H1 (cell line): ENCODE measurements at regions not wholly inside any gene's neighbourhood (a gene's known extent, or its start where the extent isn't known, plus 50 kb on each side); places are given as distances from the start of the nearest gene placed in this dataset.

Experiments
- CTCF ChIA-PET: fragments of 300-600 bp; sonication (Branson Sonifier 250); formaldehyde crosslinking; loops from one replicate; lab custom pipeline; 2021; ENCODE audit not compliant: partially characterized antibody; lab: Charles Lee
- POLR2A ChIA-PET: fragments of 300-600 bp; sonication (Branson Sonifier 250); formaldehyde crosslinking; loops from one replicate; lab custom pipeline; 2021; ENCODE audit warnings: inconsistent platforms; ENCODE audit not compliant: partially characterized antibody; lab: Charles Lee
- DNase-seq, 2 experiments: peaks; one replicate each; pipeline versions ENCODE4 v3.0.0 to v3.0.0-alpha.2; 2010 to 2022; ENCODE audit warnings: low spot score in 2 of 2, low read depth in 1 of 2, mixed read lengths in 1 of 2
- FAIRE-seq: peaks from 2 replicates; lab custom pipeline; 2011; peaks lifted over from hg19 to GRCh38; lab: Jason Lieb, UNC
- H2AFZ ChIP-seq: 2 replicates; pipeline ENCODE4 v1.8.1; 2012; ENCODE audit warnings: low read length, inconsistent platforms
- H2AK5ac ChIP-seq: 2 replicates; pipeline ENCODE4 v1.6.1; 2013; ENCODE audit warnings: low read depth, low read length
- H2BK120ac ChIP-seq: replicated peaks from 2 replicates; pipeline ENCODE3; 2013; ENCODE audit warnings: low read depth, low read length, inconsistent platforms
- H2BK12ac ChIP-seq: 2 replicates; pipeline ENCODE4 v1.6.1; 2013; ENCODE audit warnings: low read depth, low read length
- H2BK15ac ChIP-seq: 2 replicates; pipeline ENCODE4 v1.6.1; 2013; ENCODE audit warnings: low read length
- H2BK20ac ChIP-seq: 2 replicates; pipeline ENCODE4 v1.6.1; 2013; ENCODE audit warnings: low read length
- H2BK5ac ChIP-seq: 2 replicates; pipeline ENCODE4 v1.6.1; 2013; ENCODE audit warnings: low read depth, low read length
- H3K14ac ChIP-seq: 2 replicates; pipeline ENCODE4 v1.6.1; 2013; ENCODE audit warnings: inconsistent platforms; ENCODE audit not compliant: insufficient read length
- H3K18ac ChIP-seq: 2 replicates; pipeline ENCODE4 v1.6.1; 2013; ENCODE audit warnings: low read length; ENCODE audit errors: extremely low read depth
- H3K23ac ChIP-seq: 2 replicates; pipeline ENCODE4 v1.6.1; 2013; ENCODE audit warnings: inconsistent platforms; ENCODE audit not compliant: insufficient read length
- H3K23me2 ChIP-seq: 2 replicates; pipeline ENCODE4 v1.6.1; 2013; ENCODE audit warnings: low read depth, low read length
- H3K27ac ChIP-seq: 2 replicates; pipeline ENCODE4 v1.6.1; 2011; ENCODE audit warnings: low read depth, low read length, inconsistent platforms
- H3K27me3 ChIP-seq, 4 experiments: replicated peaks in 1 of 4; 1 replicate in 1 of 4; 2 replicates in 3 of 4; pipeline versions ENCODE4 v1.6.1 to v1.8.1; 2011 to 2013; ENCODE audit warnings: low read length in 3 of 4, mild to moderate bottlenecking in 3 of 4, inconsistent platforms in 2 of 4, mixed read lengths in 2 of 4, moderate library complexity in 1 of 4; ENCODE audit not compliant: control insufficient read depth in 3 of 4, insufficient read depth in 3 of 4; ENCODE audit errors: extremely low read depth in 1 of 4
- H3K36me3 ChIP-seq, 4 experiments: 2 replicates each; pipeline versions ENCODE4 v1.6.1 to v1.8.1; 2011 to 2013; ENCODE audit warnings: mild to moderate bottlenecking in 4 of 4, low read length in 3 of 4, moderate library complexity in 2 of 4, control low read depth in 1 of 4, inconsistent platforms in 1 of 4; ENCODE audit not compliant: insufficient read depth in 4 of 4, control insufficient read depth in 2 of 4
- H3K4ac ChIP-seq: replicated peaks from 2 replicates; pipeline ENCODE3; 2013; ENCODE audit warnings: low read length, low read depth, mixed read lengths, inconsistent platforms; ENCODE audit not compliant: insufficient read length
- H3K4me1 ChIP-seq, 4 experiments: replicated peaks in 1 of 4; 1 replicate in 1 of 4; 2 replicates in 3 of 4; pipeline versions ENCODE4 v1.6.1 to v1.8.1; 2011 to 2013; ENCODE audit warnings: low read length in 3 of 4, inconsistent platforms in 2 of 4, mixed read lengths in 1 of 4; ENCODE audit not compliant: insufficient read depth in 4 of 4, control insufficient read depth in 3 of 4
- H3K4me2 ChIP-seq, 2 experiments: 2 replicates each; pipeline versions ENCODE4 v1.6.1 to v1.8.1; 2011 to 2013; ENCODE audit warnings: low read depth in 2 of 2, low read length in 2 of 2, control low read depth in 1 of 2, inconsistent platforms in 1 of 2, mild to moderate bottlenecking in 1 of 2; ENCODE audit not compliant: insufficient read depth in 1 of 2
- H3K4me3 ChIP-seq, 4 experiments: fragments of 200-600, 300-600 bp in 1 of 4; sonication (generic), shearing (Covaris generic), sonication (Bioruptor Twin) in 1 of 4; 2 replicates each; pipeline versions ENCODE4 v1.5.1 to v1.8.1; 2011 to 2016; ENCODE audit warnings: low read length in 4 of 4, low read depth in 3 of 4, control low read depth in 2 of 4, inconsistent platforms in 2 of 4, mild to moderate bottlenecking in 2 of 4, mixed read lengths in 1 of 4, moderate library complexity in 1 of 4; ENCODE audit not compliant: insufficient read depth in 2 of 4; ENCODE audit errors: extremely low read depth in 1 of 4
- H3K56ac ChIP-seq: replicated peaks from 2 replicates; pipeline ENCODE3; 2013; ENCODE audit warnings: low read depth, mild to moderate bottlenecking, mixed read lengths, low read length, inconsistent platforms; ENCODE audit not compliant: insufficient read length
- H3K79me1 ChIP-seq: 2 replicates; pipeline ENCODE4 v1.6.1; 2013; ENCODE audit warnings: low read depth, low read length, control low read depth
- H3K79me2 ChIP-seq, 2 experiments: 2 replicates each; pipeline versions ENCODE4 v1.6.1 to v1.8.1; 2012 to 2013; ENCODE audit warnings: low read length in 2 of 2, mild to moderate bottlenecking in 2 of 2, inconsistent platforms in 1 of 2; ENCODE audit not compliant: insufficient read depth in 2 of 2, control insufficient read depth in 1 of 2
- H3K9ac ChIP-seq, 4 experiments: replicated peaks in 1 of 4; 1 replicate in 1 of 4; 2 replicates in 3 of 4; pipeline versions ENCODE4 v1.6.1 to v1.8.1; 2011 to 2013; ENCODE audit warnings: low read depth in 3 of 4, low read length in 3 of 4, control low read depth in 2 of 4, mild to moderate bottlenecking in 2 of 4, moderate library complexity in 2 of 4, inconsistent platforms in 1 of 4; ENCODE audit errors: extremely low read depth in 1 of 4
- H3K9me3 ChIP-seq, 2 experiments: 2 replicates each; pipeline versions ENCODE4 v1.6.1 to v1.8.1; 2012 to 2013; ENCODE audit warnings: mild to moderate bottlenecking in 2 of 2, moderate library complexity in 2 of 2, control low read depth in 1 of 2, inconsistent platforms in 1 of 2, low read depth in 1 of 2, low read length in 1 of 2, mixed read lengths in 1 of 2; ENCODE audit not compliant: insufficient read depth in 2 of 2
- H4K20me1 ChIP-seq, 2 experiments: replicated peaks in 1 of 2; 2 replicates each; pipeline versions ENCODE3 to v1.8.1; 2011 to 2013; ENCODE audit warnings: inconsistent platforms in 2 of 2, low read length in 2 of 2, mild to moderate bottlenecking in 1 of 2; ENCODE audit not compliant: insufficient read depth in 2 of 2, control insufficient read depth in 1 of 2
- H4K5ac ChIP-seq: 2 replicates; pipeline ENCODE4 v1.6.1; 2013; ENCODE audit warnings: low read length, low read depth, mixed read lengths, inconsistent platforms; ENCODE audit not compliant: insufficient read length
- H4K8ac ChIP-seq: 2 replicates; pipeline ENCODE4 v1.8.0; 2013; ENCODE audit warnings: mild to moderate bottlenecking, moderate library complexity, low read length, inconsistent platforms; ENCODE audit not compliant: insufficient read depth; ENCODE audit errors: extremely low read depth
- H4K91ac ChIP-seq: replicated peaks from 2 replicates; pipeline ENCODE3; 2013; ENCODE audit warnings: low read length, mixed read lengths, inconsistent platforms; ENCODE audit not compliant: insufficient read length
- CEBPB ChIP-seq: IDR thresholded peaks from 2 replicates; pipeline ENCODE4 v1.6.1; 2012; ENCODE audit warnings: low read depth, low read length
- POU5F1 ChIP-seq: IDR thresholded peaks from 2 replicates; pipeline ENCODE4 v1.6.1; 2011; ENCODE audit warnings: low read depth, mild to moderate bottlenecking, low read length, moderate library complexity
- SP1 ChIP-seq: IDR thresholded peaks from 2 replicates; pipeline ENCODE4 v1.6.1; 2011; ENCODE audit warnings: low read depth, low read length
- WGBS, 2 experiments: shearing (Covaris generic) in 1 of 2; methylation state at CpG; one replicate each; pipeline versions ENCODE4 v1.1.6 to v1.1.7; 2013 to 2015; ENCODE audit warnings: low lambda C conversion rate in 2 of 2, mixed read lengths in 2 of 2, inconsistent platforms in 1 of 2, low coverage in 1 of 2, missing lambda C conversion rate in 1 of 2; ENCODE audit not compliant: insufficient replicate concordance in 2 of 2, insufficient coverage in 1 of 2, insufficient read length in 1 of 2; ENCODE audit errors: extremely low coverage in 1 of 2, missing lambda C conversion rate in 1 of 2; 5-methylcytosine and 5-hydroxymethylcytosine counted together

DNA sequence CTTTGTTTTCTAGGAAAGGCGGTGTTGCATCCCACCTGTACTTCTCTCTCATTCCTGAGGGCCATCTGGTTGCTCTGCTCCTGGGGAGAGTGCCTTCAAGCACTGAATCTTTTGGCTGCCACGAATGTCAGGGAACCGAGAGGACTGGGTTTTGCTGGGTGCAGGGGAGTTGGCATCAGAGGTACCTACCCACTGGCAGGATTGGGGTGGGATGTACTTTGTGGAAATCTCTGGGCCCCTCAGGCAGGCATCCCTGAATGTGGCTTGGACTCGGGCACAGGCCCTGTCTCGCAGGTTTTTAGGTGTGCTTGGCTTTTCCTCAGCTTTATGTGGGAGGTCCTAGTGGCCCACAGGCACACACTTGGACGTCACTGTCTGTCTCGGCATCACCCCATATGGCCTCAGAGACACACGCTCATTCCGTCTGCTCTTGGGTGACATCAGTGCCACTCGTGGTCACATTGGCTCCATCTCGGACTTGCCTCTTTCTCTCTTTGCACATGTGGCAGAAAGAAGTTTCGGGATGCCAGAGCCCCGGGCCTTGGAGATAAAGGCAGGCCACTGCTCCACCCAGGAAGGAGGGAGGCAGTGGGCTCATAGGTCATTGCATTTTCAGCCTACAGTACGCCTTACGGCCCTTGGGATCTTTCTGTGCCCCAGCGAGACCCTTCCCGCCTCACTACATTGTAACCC lies 325.6 kb downstream of the ZNF716 start:
- CTCF ChIA-PET = no interaction called here
- Histone ChIP-seq H2AFZ (no peak overlapping the region), H3K23me2 (no peaks in the 10 kb centered on the region), H4K5ac (no peak overlapping the region), H3K27me3 (no peaks in the 10 kb centered on the region), H3K27ac (no peak overlapping the region), H3K9me3 (peaks cover 27 to 92% of the 10 kb centered on the region in 2 experiments; a peak in 3 of 4 replicates), H3K4me3 (no peak overlapping the region), H3K36me3 (no peaks in the 10 kb centered on the region), H3K79me2 (no peaks in the 10 kb centered on the region), H2BK120ac (no peak overlapping the region), H3K14ac (no peak overlapping the region), H3K79me1 (no peaks in the 10 kb centered on the region), H3K9ac (no peak overlapping the region), H4K8ac (no peak overlapping the region), H2BK5ac (no peak overlapping the region), H2BK12ac (no peak overlapping the region), H3K56ac (no peak overlapping the region), H3K4me1 (no peaks in the 10 kb centered on the region), H2AK5ac (no peak overlapping the region), H3K4ac (no peak overlapping the region), H4K91ac (no peak overlapping the region), H3K23ac (no peak overlapping the region), H2BK20ac (no peak overlapping the region), H4K20me1 (no peaks in the 10 kb centered on the region), H3K4me2 (no peak overlapping the region), H3K18ac (no peak overlapping the region), H2BK15ac (no peak overlapping the region)
- 83% methylated on average over 17 of the region's 17 CpGs; no CpG with 5 or more reads in 1 of the 2 experiments for WGBS, 2 experiments
- TF ChIP-seq POU5F1 (no peak), SP1 (no peak), CEBPB (no peak)
- POLR2A ChIA-PET = no interaction called here
- DNase-seq (no peak), FAIRE-seq (no peak)
